Suprapubic skin (tissue), 4 donors: ENCODE measurements at regions not wholly inside any gene's neighbourhood (a gene's known extent, or its start where the extent isn't known, plus 50 kb on each side); places are given as distances from the start of the nearest gene placed in this dataset.

Experiments used
- EP300 ChIP-seq: sonication (generic); formaldehyde crosslinking; IDR thresholded peaks from one replicate; pipeline ENCODE4 v1.6.1; 2017; ENCODE audit warnings: antibody characterized with exemption
- POLR2A ChIP-seq, 2 donors: fragments of 450-650 bp; IDR thresholded peaks; one replicate each; pipeline ENCODE4 v1.6.1; 2017; ENCODE audit warnings: antibody characterized with exemption in 2 of 2, mild to moderate bottlenecking in 2 of 2, moderate library complexity in 2 of 2
- POLR2AphosphoS5 ChIP-seq, 3 donors: sonication (generic); formaldehyde crosslinking; IDR thresholded peaks; one replicate each; pipeline ENCODE4 v1.6.1; 2017; ENCODE audit warnings: antibody characterized with exemption in 3 of 3
- TF ChIP-seq, protein P1 (sequence below), 2 donors: fragments of 200-600 bp in 1 of 2; fragments of 450-650 bp in 1 of 2; sonication (generic) in 1 of 2; IDR thresholded peaks; one replicate each; pipeline ENCODE4 v1.5.1; 2016 to 2019; ENCODE audit warnings: antibody characterized with exemption in 2 of 2, mild to moderate bottlenecking in 1 of 2, moderate library complexity in 1 of 2

DNA sequence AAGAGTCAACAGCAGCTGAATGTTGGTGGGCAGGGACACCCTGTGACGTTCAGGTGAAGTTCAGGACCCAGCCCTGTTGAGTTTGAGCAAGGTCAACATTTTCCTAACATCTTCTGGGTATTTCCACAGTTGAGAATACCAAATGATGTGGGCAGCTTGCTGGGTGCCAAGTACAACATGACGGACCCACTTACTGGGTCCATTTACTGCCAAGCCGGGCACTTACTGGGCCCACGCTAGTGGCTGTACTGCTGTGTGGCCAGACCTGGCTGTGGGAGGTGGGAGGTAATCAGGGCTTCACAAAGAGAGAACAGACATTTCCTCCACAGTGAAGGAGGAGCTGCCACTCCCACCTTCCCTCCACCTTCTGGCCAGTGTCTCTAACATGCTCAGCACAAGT is 99.2 kb downstream of the PSMG1 start:
- TF ChIP-seq, protein P1, sequence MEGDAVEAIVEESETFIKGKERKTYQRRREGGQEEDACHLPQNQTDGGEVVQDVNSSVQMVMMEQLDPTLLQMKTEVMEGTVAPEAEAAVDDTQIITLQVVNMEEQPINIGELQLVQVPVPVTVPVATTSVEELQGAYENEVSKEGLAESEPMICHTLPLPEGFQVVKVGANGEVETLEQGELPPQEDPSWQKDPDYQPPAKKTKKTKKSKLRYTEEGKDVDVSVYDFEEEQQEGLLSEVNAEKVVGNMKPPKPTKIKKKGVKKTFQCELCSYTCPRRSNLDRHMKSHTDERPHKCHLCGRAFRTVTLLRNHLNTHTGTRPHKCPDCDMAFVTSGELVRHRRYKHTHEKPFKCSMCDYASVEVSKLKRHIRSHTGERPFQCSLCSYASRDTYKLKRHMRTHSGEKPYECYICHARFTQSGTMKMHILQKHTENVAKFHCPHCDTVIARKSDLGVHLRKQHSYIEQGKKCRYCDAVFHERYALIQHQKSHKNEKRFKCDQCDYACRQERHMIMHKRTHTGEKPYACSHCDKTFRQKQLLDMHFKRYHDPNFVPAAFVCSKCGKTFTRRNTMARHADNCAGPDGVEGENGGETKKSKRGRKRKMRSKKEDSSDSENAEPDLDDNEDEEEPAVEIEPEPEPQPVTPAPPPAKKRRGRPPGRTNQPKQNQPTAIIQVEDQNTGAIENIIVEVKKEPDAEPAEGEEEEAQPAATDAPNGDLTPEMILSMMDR (IDR thresholded peaks at IDR 0.05), result no peak
- TF ChIP-seq EP300 (no peak), POLR2A (IDR thresholded peaks at IDR 0.05) (no peak), POLR2AphosphoS5 (IDR thresholded peaks at IDR 0.05) (no peak)
